Lower leg skin (tissue), 4 donors: ENCODE measurements at regions not wholly inside any gene's neighbourhood (a gene's known extent, or its start where the extent isn't known, plus 50 kb on each side); places are given as distances from the start of the nearest gene placed in this dataset.

Experiments
- DNase-seq, 2 donors: peaks; one replicate each; pipeline ENCODE4 v3.0.0-alpha.2; 2019; ENCODE audit warnings: low spot score in 2 of 2
- H3K4me3 ChIP-seq: fragments of 200-600 bp; sonication (generic); 2 replicates; pipeline ENCODE4 v1.5.1; 2017; ENCODE audit warnings: mild to moderate bottlenecking, low read depth; ENCODE audit not compliant: poor library complexity, severe bottlenecking
- POLR2A ChIP-seq, 2 donors: fragments of 450-650 bp; IDR thresholded peaks; one replicate each; pipeline ENCODE4 v1.6.1; 2016 to 2017; ENCODE audit warnings: antibody characterized with exemption in 2 of 2, mild to moderate bottlenecking in 1 of 2, moderate library complexity in 1 of 2
- WGBS, 2 donors: methylation state at CpG; one replicate each; pipeline ENCODE4 v1.1.5; 2018; 5-methylcytosine and 5-hydroxymethylcytosine counted together
- intact Hi-C: fragments of 100-400 bp; cut with DNase I; formaldehyde crosslinking; loops from one replicate; pipeline ENCODE4 v1.15.0; 2023; ENCODE audit warnings: low total_unique reads
- TF ChIP-seq, protein P1 (sequence below), 3 donors: fragments of 450-650 bp; IDR thresholded peaks; one replicate each; pipeline ENCODE4 v1.5.1; 2016; ENCODE audit warnings: antibody characterized with exemption in 3 of 3, mild to moderate bottlenecking in 3 of 3, moderate library complexity in 2 of 3

DNA sequence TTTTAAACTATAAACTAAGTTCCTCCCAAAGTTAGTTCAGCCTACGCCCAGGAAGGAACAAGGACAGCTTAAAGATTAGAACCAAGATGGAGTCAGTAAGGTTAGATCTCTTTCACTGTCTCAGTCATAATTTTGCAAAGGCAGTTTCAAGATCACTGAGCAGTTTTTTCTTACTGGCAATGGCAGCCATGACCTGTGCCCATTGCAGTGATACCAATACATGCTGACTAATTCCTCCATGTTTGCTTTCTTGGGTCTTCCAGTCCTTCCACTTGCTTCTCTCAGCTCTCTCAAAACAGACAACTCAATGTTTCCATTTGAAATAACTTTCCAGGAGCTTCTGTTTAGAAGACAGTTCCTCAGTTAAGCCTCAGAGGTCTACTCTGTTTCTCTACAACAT lies 79.5 kb downstream of the PCDH18 start:
- TF ChIP-seq, protein P1, sequence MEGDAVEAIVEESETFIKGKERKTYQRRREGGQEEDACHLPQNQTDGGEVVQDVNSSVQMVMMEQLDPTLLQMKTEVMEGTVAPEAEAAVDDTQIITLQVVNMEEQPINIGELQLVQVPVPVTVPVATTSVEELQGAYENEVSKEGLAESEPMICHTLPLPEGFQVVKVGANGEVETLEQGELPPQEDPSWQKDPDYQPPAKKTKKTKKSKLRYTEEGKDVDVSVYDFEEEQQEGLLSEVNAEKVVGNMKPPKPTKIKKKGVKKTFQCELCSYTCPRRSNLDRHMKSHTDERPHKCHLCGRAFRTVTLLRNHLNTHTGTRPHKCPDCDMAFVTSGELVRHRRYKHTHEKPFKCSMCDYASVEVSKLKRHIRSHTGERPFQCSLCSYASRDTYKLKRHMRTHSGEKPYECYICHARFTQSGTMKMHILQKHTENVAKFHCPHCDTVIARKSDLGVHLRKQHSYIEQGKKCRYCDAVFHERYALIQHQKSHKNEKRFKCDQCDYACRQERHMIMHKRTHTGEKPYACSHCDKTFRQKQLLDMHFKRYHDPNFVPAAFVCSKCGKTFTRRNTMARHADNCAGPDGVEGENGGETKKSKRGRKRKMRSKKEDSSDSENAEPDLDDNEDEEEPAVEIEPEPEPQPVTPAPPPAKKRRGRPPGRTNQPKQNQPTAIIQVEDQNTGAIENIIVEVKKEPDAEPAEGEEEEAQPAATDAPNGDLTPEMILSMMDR (IDR thresholded peaks at IDR 0.05), result no peak
- TF ChIP-seq POLR2A (IDR thresholded peaks at IDR 0.05), result no peak
- 83 to 86% methylated on average over 1 of the region's 1 CpG for WGBS, 2 donors
- intact Hi-C loops, result no loop called here
- DNase-seq, result no peak
- no peak overlapping the region for H3K4me3 ChIP-seq

DNA sequence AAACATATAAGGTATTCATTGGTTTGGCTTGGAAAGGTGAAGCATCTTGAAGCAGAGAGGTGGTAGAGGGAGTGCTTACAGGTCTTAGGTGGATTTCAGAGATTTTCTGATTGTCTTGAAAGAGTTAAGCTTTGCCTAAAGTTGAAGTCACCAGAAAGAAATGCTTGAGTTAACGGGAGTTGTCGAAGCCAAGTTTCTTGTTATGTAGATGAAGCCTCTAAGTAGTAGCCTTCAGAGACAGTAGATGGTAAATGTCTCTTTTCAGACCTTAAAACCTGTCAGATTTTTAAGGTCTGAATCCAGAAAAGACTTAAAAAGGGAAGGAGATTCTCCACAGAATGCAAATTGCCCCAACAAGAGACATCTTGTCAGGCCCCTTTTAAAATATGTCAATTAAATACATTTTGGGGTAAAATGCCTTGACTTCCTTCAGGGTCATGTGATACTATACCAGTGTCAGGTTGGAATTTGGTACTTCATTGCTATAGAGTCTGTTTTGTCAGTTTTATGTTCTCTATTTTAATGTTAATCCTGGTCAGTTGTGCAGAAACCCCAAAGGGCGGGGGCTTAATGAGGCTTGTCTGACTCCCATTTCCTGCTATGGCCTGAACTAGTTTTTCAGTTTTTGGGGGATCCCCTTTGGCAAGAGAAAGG lies 81.0 kb downstream of the PCDH18 start:
- no peak overlapping the region for H3K4me3 ChIP-seq
- TF ChIP-seq, protein P1 (IDR thresholded peaks at IDR 0.05), result no peak
- no peak for TF ChIP-seq POLR2A (IDR thresholded peaks at IDR 0.05)
- no peak for DNase-seq
- 43 to 52% methylated on average over 3 of the region's 3 CpGs for WGBS, 2 donors
- intact Hi-C loops, result no loop called here

DNA sequence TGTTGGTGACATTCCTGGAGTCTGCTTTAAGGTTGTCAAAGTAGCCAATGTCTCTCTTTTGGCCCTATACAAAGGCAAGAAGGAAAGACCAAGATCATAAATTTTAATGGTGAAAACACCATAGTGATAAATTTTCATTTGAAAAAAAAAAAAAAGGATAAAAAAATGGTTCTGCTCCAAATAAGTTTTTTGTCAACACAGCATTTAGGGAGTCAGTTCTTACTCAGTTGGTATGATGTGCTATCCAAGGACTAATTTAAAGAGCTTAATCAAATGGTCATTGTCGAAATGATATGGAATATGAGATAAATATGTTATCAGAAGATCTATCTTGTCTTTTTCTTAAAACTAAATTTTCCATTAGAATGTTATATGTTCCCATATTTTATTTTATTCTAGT lies 83.9 kb downstream of the PCDH18 start:
- no peak overlapping the region for H3K4me3 ChIP-seq
- TF ChIP-seq POLR2A (IDR thresholded peaks at IDR 0.05), result no peak
- TF ChIP-seq, protein P1 (IDR thresholded peaks at IDR 0.05), result no peak
- intact Hi-C loops, result no loop called here
- no peak for DNase-seq
- 78 to 86% methylated on average over 1 of the region's 1 CpG for WGBS, 2 donors

DNA sequence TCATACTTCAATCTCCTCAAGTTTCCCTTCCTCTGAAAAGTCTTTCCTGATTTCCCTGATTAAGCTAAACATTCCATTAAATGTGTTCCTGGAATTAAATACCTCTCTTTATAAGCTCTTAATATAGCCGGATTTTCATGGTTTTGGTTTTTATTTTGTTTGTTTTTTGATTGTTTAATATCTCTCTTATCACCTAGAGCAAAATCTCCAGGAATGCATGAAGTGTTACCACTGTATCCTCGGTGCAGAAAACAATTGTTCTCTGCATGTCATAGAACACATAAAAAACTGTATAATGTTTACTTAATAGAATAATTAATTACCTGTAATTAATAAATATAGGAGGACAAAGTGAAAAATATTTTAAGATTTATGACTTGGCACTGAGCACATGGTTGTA lies 86.2 kb downstream of the PCDH18 start:
- intact Hi-C loops, result no loop called here
- DNase-seq, result no peak
- 35 to 55% methylated on average over 2 of the region's 2 CpGs for WGBS, 2 donors
- H3K4me3 ChIP-seq, result no peak overlapping the region
- TF ChIP-seq POLR2A (IDR thresholded peaks at IDR 0.05), result no peak
- TF ChIP-seq, protein P1 (IDR thresholded peaks at IDR 0.05), result no peak

DNA sequence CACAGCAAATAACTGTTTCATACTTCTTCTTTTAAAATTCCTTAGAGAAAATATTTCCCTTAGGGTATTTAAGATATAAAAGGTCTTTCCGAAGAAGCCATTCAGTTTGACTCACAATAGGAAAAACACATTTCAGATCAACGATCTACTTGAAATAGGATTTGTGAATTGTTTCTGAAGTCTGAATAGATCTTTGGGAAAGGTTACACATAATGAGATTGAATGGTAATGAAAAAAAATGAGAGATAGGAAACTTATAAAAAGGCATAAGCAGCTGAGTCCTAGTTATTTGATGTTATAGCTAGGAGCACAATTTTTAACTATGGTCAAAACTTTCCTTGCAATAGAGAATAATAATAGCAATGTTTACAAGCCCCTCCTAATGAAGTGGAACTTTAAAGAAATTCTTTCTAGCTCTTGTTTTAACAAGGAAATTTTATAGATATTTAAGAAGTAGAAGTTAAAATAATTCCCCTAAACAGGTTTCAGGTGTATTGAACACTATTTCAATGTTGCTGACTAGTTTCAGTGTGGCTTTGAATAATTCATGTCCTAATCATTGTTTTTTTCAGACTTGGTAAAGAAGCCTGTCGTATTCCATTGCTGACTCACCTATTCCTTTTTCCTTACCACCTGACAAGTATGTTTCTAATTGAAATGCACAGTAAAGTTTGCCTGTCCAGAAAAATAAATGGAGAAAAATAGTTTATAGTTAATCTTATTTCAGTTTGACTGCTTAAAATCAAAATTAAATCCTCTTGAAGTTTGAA lies 89.1 kb downstream of the PCDH18 start:
- intact Hi-C loops, result no loop called here
- 53 to 61% methylated on average over 3 of the region's 3 CpGs for WGBS, 2 donors
- TF ChIP-seq, protein P1 (IDR thresholded peaks at IDR 0.05), result no peak
- TF ChIP-seq POLR2A (IDR thresholded peaks at IDR 0.05), result no peak
- DNase-seq, result no peak
- no peak overlapping the region for H3K4me3 ChIP-seq
